ENCODE measurements at regions not wholly inside any gene's neighbourhood (a gene's known extent, or its start where the extent isn't known, plus 50 kb on each side); places are given as distances from the start of the nearest gene placed in this dataset.

DNA sequence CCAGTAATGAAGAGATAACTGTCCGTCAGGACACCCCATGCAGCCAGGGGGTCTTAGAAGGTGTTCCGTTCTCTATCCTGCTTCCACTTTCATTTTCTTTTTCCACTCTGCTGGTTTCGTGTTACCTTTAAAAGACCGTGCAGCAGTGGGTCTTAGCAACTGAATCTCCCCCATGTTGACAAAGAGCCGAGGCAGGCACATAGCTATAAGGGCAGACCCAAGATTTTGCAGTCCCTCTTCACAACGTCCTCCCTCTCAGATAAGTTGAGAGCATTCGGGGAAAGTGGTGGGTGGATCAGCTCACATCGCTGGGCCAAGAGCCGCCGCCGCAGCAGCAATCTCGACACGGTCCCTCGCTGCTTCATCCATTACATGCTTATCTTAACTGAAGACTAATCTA is 355.5 kb downstream of the LMO4 start:
- TF ChIP-seq CTCF (IDR thresholded peaks at IDR 0.05 in 4 of 5, conservative IDR thresholded peaks at IDR 0.05 in 1 of 5) = no peak
- intact Hi-C loops (cut with DNase I; ENCODE audit: low total_unique reads) = no loop called here
- in situ Hi-C loops (cut with MboI; ENCODE audit: low sequenced_read_pairs in 4 of 4) = no loop called here
- DNase-seq (no peak), ATAC-seq (peak in 1 of 2 donors; percentile 84)
- Histone ChIP-seq H3K9me3 (no peaks in the 10 kb centered on the region), H3K27ac (peak overlapping the region in 2 of 4 donors; percentile 10 to 37), H3K4me1 (peaks cover 6 to 8% of the 10 kb centered on the region in 2 donors), H3K4me3 (peak overlapping the region; percentile 55 to 74 (median 60)), H3K36me3 (no peaks in the 10 kb centered on the region), H3K27me3 (no peaks in the 10 kb centered on the region)

DNA sequence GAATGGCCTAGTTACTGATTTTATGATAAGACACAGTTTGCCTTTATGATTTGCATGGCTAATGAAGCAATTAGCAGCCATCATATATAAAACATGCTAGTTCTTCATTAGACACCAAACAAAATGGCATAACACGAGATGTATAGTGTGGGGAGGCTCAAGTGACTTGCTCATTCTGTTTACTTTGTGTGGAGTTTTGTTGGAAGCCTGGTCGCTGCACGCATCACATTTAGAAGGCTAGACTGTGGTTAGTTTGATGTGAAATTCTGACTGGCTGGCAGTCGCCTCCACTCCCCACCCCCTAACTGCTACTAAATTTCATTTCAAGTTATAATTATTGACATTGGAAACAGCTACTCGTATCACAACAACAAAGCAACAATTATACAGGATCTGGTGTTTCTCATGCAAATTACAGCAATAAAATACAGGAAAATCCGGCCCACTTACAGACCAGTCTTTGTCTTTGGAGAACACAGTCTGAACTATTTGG is 356.1 kb downstream of the LMO4 start:
- TF ChIP-seq POLR2A (IDR thresholded peaks at IDR 0.05) (no peak), CTCF (IDR thresholded peaks at IDR 0.05 in 4 of 5, conservative IDR thresholded peaks at IDR 0.05 in 1 of 5) (no peak)
- DNase-seq = no peak
- no peak for ATAC-seq
- Histone ChIP-seq H3K4me3 (peak overlapping the region; percentile 55 to 74 (median 60)), H3K36me3 (no peaks in the 10 kb centered on the region), H3K4me1 (peaks cover 6 to 8% of the 10 kb centered on the region in 2 donors), H3K27me3 (no peaks in the 10 kb centered on the region), H3K27ac (peak overlapping the region in 1 of 4 donors; percentile 37), H3K9me3 (no peaks in the 10 kb centered on the region)
- intact Hi-C loops (cut with DNase I; ENCODE audit: low total_unique reads) = no loop called here
- in situ Hi-C loops (cut with MboI; ENCODE audit: low sequenced_read_pairs in 4 of 4) = no loop called here

GRCh38 chr1:87685311-87686135 is 356.8 kb downstream of the LMO4 start:
- no peak for DNase-seq
- H3K4me1 ChIP-seq = peaks cover 6 to 8% of the 10 kb centered on the region in 2 donors
- intact Hi-C loops (cut with DNase I; ENCODE audit: low total_unique reads) = no loop called here
- no peak for ATAC-seq
- no peaks in the 10 kb centered on the region for H3K27me3 ChIP-seq
- no peaks in the 10 kb centered on the region for H3K9me3 ChIP-seq
- peak overlapping the region in 1 of 4 donors; percentile 74 for H3K4me3 ChIP-seq
- TF ChIP-seq CTCF (IDR thresholded peaks at IDR 0.05 in 4 of 5, conservative IDR thresholded peaks at IDR 0.05 in 1 of 5) (no peak), POLR2A (IDR thresholded peaks at IDR 0.05) (no peak)
- no peak overlapping the region for H3K27ac ChIP-seq
- H3K36me3 ChIP-seq = no peaks in the 10 kb centered on the region
- in situ Hi-C loops (cut with MboI; ENCODE audit: low sequenced_read_pairs in 4 of 4) = no loop called here

GRCh38 chr1:87686136-87686495 is 357.4 kb downstream of the LMO4 start:
- TF ChIP-seq POLR2A (IDR thresholded peaks at IDR 0.05) = no peak
- no peak for TF ChIP-seq CTCF (IDR thresholded peaks at IDR 0.05 in 4 of 5, conservative IDR thresholded peaks at IDR 0.05 in 1 of 5)
- Histone ChIP-seq H3K4me1 (peaks cover 6 to 8% of the 10 kb centered on the region in 2 donors), H3K27me3 (no peaks in the 10 kb centered on the region), H3K36me3 (no peaks in the 10 kb centered on the region), H3K4me3 (no peak overlapping the region), H3K9me3 (no peaks in the 10 kb centered on the region), H3K27ac (no peak overlapping the region)
- intact Hi-C loops (cut with DNase I; ENCODE audit: low total_unique reads) = no loop called here
- ATAC-seq (no peak), DNase-seq (no peak)
- in situ Hi-C loops (cut with MboI; ENCODE audit: low sequenced_read_pairs in 4 of 4) = no loop called here

Measured in gastrocnemius medialis (tissue), 4 donors.